HFFc6 (cell line): ENCODE measurements at regions not wholly inside any gene's neighbourhood (a gene's known extent, or its start where the extent isn't known, plus 50 kb on each side); places are given as distances from the start of the nearest gene placed in this dataset.
"Not testable (repeated sequence)": the region's sequence is repeated elsewhere in the genome, so short reads cannot be mapped to it uniquely, and the experiment has no call there.

Experiments used
- DNase-seq: peaks from one replicate; pipeline ENCODE4 v3.0.0-alpha.2; 2018
- H3K27ac Mint-ChIP-seq: 2 replicates; pipeline ENCODE4 v1.8.0; 2020; ENCODE audit warnings: mild to moderate bottlenecking, mixed read lengths
- H3K27me3 Mint-ChIP-seq: 2 replicates; pipeline ENCODE4 v1.8.0; 2021; ENCODE audit warnings: mild to moderate bottlenecking, moderate library complexity, mixed read lengths; ENCODE audit not compliant: insufficient read depth
- H3K36me3 Mint-ChIP-seq: 2 replicates; pipeline ENCODE4 v1.8.0; 2021; ENCODE audit warnings: low read depth, mixed read lengths
- H3K4me1 Mint-ChIP-seq: 2 replicates; pipeline ENCODE4 v1.8.0; 2020; ENCODE audit warnings: low read depth, mixed read lengths
- H3K4me3 Mint-ChIP-seq: 2 replicates; pipeline ENCODE4 v1.8.0; 2020; ENCODE audit warnings: mild to moderate bottlenecking, moderate library complexity, mixed read lengths
- H3K9me3 Mint-ChIP-seq: 2 replicates; pipeline ENCODE4 v1.8.0; 2020; ENCODE audit warnings: mild to moderate bottlenecking, mixed read lengths
- CTCF ChIP-seq: fragments of 200-600 bp; sonication (generic); IDR thresholded peaks from 2 replicates; pipeline ENCODE4 v1.5.0; 2021; ENCODE audit warnings: antibody characterized with exemption, mild to moderate bottlenecking

- Mint-ChIP-seq H3K27ac (no peak overlapping the region), H3K9me3 (peaks cover 38% of the 10 kb centered on the region), H3K36me3 (no peaks in the 10 kb centered on the region), H3K4me1 (no peaks in the 10 kb centered on the region), H3K4me3 (no peak overlapping the region), H3K27me3 (no peaks in the 10 kb centered on the region)
- DNase-seq: no peak
- TF ChIP-seq CTCF: no peak
Observed at GRCh38 chr18:1503847-1504246, 599.2 kb downstream of the ADCYAP1 start.

- Mint-ChIP-seq H3K4me1 (no peaks in the 10 kb centered on the region), H3K27ac (no peak overlapping the region), H3K36me3 (no peaks in the 10 kb centered on the region), H3K4me3 (no peak overlapping the region), H3K27me3 (no peaks in the 10 kb centered on the region), H3K9me3 (peaks cover 29% of the 10 kb centered on the region)
- no peak for TF ChIP-seq CTCF
- DNase-seq: no peak
Observed at GRCh38 chr18:1505856-1506255, 601.2 kb downstream of the ADCYAP1 start.

- Mint-ChIP-seq H3K9me3 (peaks cover 16% of the 10 kb centered on the region; the same call in 1 of the 2 replicates), H3K4me3 (no peak overlapping the region), H3K27ac (no peak overlapping the region), H3K27me3 (no peaks in the 10 kb centered on the region), H3K36me3 (no peaks in the 10 kb centered on the region), H3K4me1 (no peaks in the 10 kb centered on the region)
- no peak for TF ChIP-seq CTCF
- no peak for DNase-seq
Observed at GRCh38 chr18:1510542-1511179, 606.0 kb downstream of the ADCYAP1 start.

GRCh38 chr18:1511619-1512311 is 607.1 kb downstream of the ADCYAP1 start:
- Mint-ChIP-seq H3K4me1 (no peaks in the 10 kb centered on the region), H3K4me3 (no peak overlapping the region), H3K27me3 (no peaks in the 10 kb centered on the region), H3K36me3 (no peaks in the 10 kb centered on the region), H3K27ac (no peak overlapping the region), H3K9me3 (peaks cover 15% of the 10 kb centered on the region; the same call in 1 of the 2 replicates)
- TF ChIP-seq CTCF: no peak
- DNase-seq: no peak

GRCh38 chr18:1513519-1513918 is 608.8 kb downstream of the ADCYAP1 start:
- Mint-ChIP-seq H3K27me3 (no peaks in the 10 kb centered on the region), H3K9me3 (peaks cover 9% of the 10 kb centered on the region; the same call in 1 of the 2 replicates), H3K4me3 (no peak overlapping the region), H3K36me3 (no peaks in the 10 kb centered on the region), H3K27ac (no peak overlapping the region), H3K4me1 (no peaks in the 10 kb centered on the region)
- peak; percentile 19; the same call in 1 of the 2 replicates for TF ChIP-seq CTCF
- DNase-seq: no peak

- H3K4me3 Mint-ChIP-seq, DNase-seq, H3K4me1 Mint-ChIP-seq, H3K27ac Mint-ChIP-seq, H3K27me3 Mint-ChIP-seq, H3K36me3 Mint-ChIP-seq: not testable (repeated sequence)
- H3K9me3 Mint-ChIP-seq: peaks cover 25% of the 10 kb centered on the region
Observed at GRCh38 chr18:1521588-1522248, 617.0 kb downstream of the ADCYAP1 start.
